ENCODE measurements at regions not wholly inside any gene's neighbourhood (a gene's known extent, or its start where the extent isn't known, plus 50 kb on each side); places are given as distances from the start of the nearest gene placed in this dataset.
A peak's percentile ranks its signal among the peaks of the same experiment; 100 is the strongest.

GRCh38 chr12:24172031-24172772 is 222.7 kb upstream of the SOX5 start:
- Histone ChIP-seq H3K9me3 (replicated peaks in 1 of 2; ENCODE audit: control insufficient read depth in 2 of 2, insufficient read depth in 1 of 2, low read depth in 1 of 2, low read length in 2 of 2) (no peaks in the 10 kb centered on the region), H3K4me2 (ENCODE audit: insufficient read depth, low read length, poor library complexity, severe bottlenecking) (no peak overlapping the region), H3K9ac (ENCODE audit: low read depth, low read length, poor library complexity) (no peak overlapping the region), H3K36me3 (replicated peaks in 1 of 2; ENCODE audit: control insufficient read depth in 2 of 2, insufficient read depth in 2 of 2, low read length in 2 of 2) (no peaks in the 10 kb centered on the region), H3K27me3 (ENCODE audit: control insufficient read depth in 3 of 3, insufficient read depth in 3 of 3, low read depth in 1 of 3, low read length in 3 of 3) (no peaks in the 10 kb centered on the region), H2BK12ac (ENCODE audit: low read length) (no peak overlapping the region), H3K27ac (replicated peaks; ENCODE audit: low read length) (no peak overlapping the region), H4K8ac (ENCODE audit: low read depth, low read length) (no peak overlapping the region), H4K91ac (ENCODE audit: low read depth, low read length, poor library complexity) (no peak overlapping the region), H3K18ac (ENCODE audit: low read length) (no peak overlapping the region), H3K4me3 (ENCODE audit: low read length in 2 of 2) (no peak overlapping the region), H3K79me1 (ENCODE audit: low read depth, low read length) (no peaks in the 10 kb centered on the region), H2AFZ (ENCODE audit: low read length) (no peak overlapping the region), H2BK120ac (ENCODE audit: low read depth, low read length) (no peak overlapping the region), H3K14ac (ENCODE audit: low read length) (no peak overlapping the region), H3K4ac (ENCODE audit: low read length) (no peak overlapping the region), H3K4me1 (ENCODE audit: control insufficient read depth in 2 of 2, insufficient read depth in 1 of 2, low read depth in 1 of 2, low read length in 2 of 2) (no peaks in the 10 kb centered on the region), H3K23ac (ENCODE audit: low read depth, low read length, poor library complexity) (no peak overlapping the region), H2BK15ac (ENCODE audit: low read length) (no peak overlapping the region), H2BK5ac (ENCODE audit: low read length) (no peak overlapping the region), H2AK5ac (ENCODE audit: low read depth, low read length) (no peak overlapping the region)
- DNase-seq (ENCODE audit: low spot score), result no peak
- no CpG with 5 or more reads among the region's 13 CpGs for WGBS, 2 donors (ENCODE audit: extremely low coverage in 2 of 2, insufficient read length in 2 of 2, insufficient replicate concordance in 1 of 2)

DNA sequence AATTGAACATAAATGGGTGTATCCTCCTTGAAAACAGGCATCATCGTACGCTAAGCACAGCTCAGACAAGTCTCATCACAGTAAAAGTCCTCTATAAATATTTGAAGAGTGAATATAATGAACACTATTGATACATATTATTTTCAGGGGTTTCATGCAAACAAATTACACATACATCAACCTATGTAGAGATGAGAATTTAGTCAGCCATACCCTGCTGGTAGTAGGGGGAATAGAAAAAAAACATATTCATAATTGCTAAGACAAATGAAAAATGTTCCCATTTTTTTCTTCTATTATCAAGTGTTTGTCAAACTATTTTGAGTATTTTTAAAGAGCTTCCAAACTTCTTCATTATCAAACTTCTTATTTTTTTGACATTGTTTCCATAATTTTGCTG is 205.6 kb upstream of the SOX5 start:
- Histone ChIP-seq H4K91ac (ENCODE audit: low read depth, low read length, poor library complexity) (no peak overlapping the region), H3K9ac (ENCODE audit: low read depth, low read length, poor library complexity) (no peak overlapping the region), H2AK5ac (ENCODE audit: low read depth, low read length) (no peak overlapping the region), H3K4me2 (ENCODE audit: insufficient read depth, low read length, poor library complexity, severe bottlenecking) (no peak overlapping the region), H2BK15ac (ENCODE audit: low read length) (no peak overlapping the region), H3K36me3 (replicated peaks in 1 of 2; ENCODE audit: control insufficient read depth in 2 of 2, insufficient read depth in 2 of 2, low read length in 2 of 2) (no peaks in the 10 kb centered on the region), H3K27ac (replicated peaks; ENCODE audit: low read length) (no peak overlapping the region), H3K18ac (ENCODE audit: low read length) (no peak overlapping the region), H3K9me3 (replicated peaks in 1 of 2; ENCODE audit: control insufficient read depth in 2 of 2, insufficient read depth in 1 of 2, low read depth in 1 of 2, low read length in 2 of 2) (no peaks in the 10 kb centered on the region), H3K4me1 (ENCODE audit: control insufficient read depth in 2 of 2, insufficient read depth in 1 of 2, low read depth in 1 of 2, low read length in 2 of 2) (peaks cover 0 to 4% of the 10 kb centered on the region in 2 donors), H3K23ac (ENCODE audit: low read depth, low read length, poor library complexity) (no peak overlapping the region), H2BK5ac (ENCODE audit: low read length) (no peak overlapping the region), H3K4me3 (ENCODE audit: low read length in 2 of 2) (no peak overlapping the region), H2AFZ (ENCODE audit: low read length) (no peak overlapping the region), H4K8ac (ENCODE audit: low read depth, low read length) (no peak overlapping the region), H2BK120ac (ENCODE audit: low read depth, low read length) (no peak overlapping the region), H3K27me3 (ENCODE audit: control insufficient read depth in 3 of 3, insufficient read depth in 3 of 3, low read depth in 1 of 3, low read length in 3 of 3) (no peaks in the 10 kb centered on the region), H3K14ac (ENCODE audit: low read length) (no peak overlapping the region), H2BK12ac (ENCODE audit: low read length) (no peak overlapping the region), H3K4ac (ENCODE audit: low read length) (no peak overlapping the region), H3K79me1 (ENCODE audit: low read depth, low read length) (no peaks in the 10 kb centered on the region)
- WGBS, 2 donors (ENCODE audit: extremely low coverage in 2 of 2, insufficient read length in 2 of 2, insufficient replicate concordance in 1 of 2), result no CpG with 5 or more reads among the region's 2 CpGs
- DNase-seq (ENCODE audit: low spot score), result no peak

GRCh38 chr12:24153079-24153478 is 203.6 kb upstream of the SOX5 start:
- Histone ChIP-seq H2BK120ac (ENCODE audit: low read depth, low read length) (no peak overlapping the region), H2BK5ac (ENCODE audit: low read length) (no peak overlapping the region), H3K18ac (ENCODE audit: low read length) (peak overlapping the region; percentile 57), H3K14ac (ENCODE audit: low read length) (no peak overlapping the region), H2BK12ac (ENCODE audit: low read length) (no peak overlapping the region), H3K4me1 (ENCODE audit: control insufficient read depth in 2 of 2, insufficient read depth in 1 of 2, low read depth in 1 of 2, low read length in 2 of 2) (peaks cover 0 to 4% of the 10 kb centered on the region in 2 donors), H4K91ac (ENCODE audit: low read depth, low read length, poor library complexity) (no peak overlapping the region), H3K4ac (ENCODE audit: low read length) (no peak overlapping the region), H3K4me2 (ENCODE audit: insufficient read depth, low read length, poor library complexity, severe bottlenecking) (no peak overlapping the region), H4K8ac (ENCODE audit: low read depth, low read length) (no peak overlapping the region), H3K36me3 (replicated peaks in 1 of 2; ENCODE audit: control insufficient read depth in 2 of 2, insufficient read depth in 2 of 2, low read length in 2 of 2) (no peaks in the 10 kb centered on the region), H3K27ac (replicated peaks; ENCODE audit: low read length) (no peak overlapping the region), H2BK15ac (ENCODE audit: low read length) (no peak overlapping the region), H3K79me1 (ENCODE audit: low read depth, low read length) (no peaks in the 10 kb centered on the region), H3K27me3 (ENCODE audit: control insufficient read depth in 3 of 3, insufficient read depth in 3 of 3, low read depth in 1 of 3, low read length in 3 of 3) (no peaks in the 10 kb centered on the region), H3K4me3 (ENCODE audit: low read length in 2 of 2) (no peak overlapping the region), H3K23ac (ENCODE audit: low read depth, low read length, poor library complexity) (no peak overlapping the region), H2AK5ac (ENCODE audit: low read depth, low read length) (no peak overlapping the region), H3K9ac (ENCODE audit: low read depth, low read length, poor library complexity) (no peak overlapping the region), H3K9me3 (replicated peaks in 1 of 2; ENCODE audit: control insufficient read depth in 2 of 2, insufficient read depth in 1 of 2, low read depth in 1 of 2, low read length in 2 of 2) (no peaks in the 10 kb centered on the region), H2AFZ (ENCODE audit: low read length) (no peak overlapping the region)
- no peak for DNase-seq (ENCODE audit: low spot score)
- no CpG with 5 or more reads among the region's 2 CpGs for WGBS, 2 donors (ENCODE audit: extremely low coverage in 2 of 2, insufficient read length in 2 of 2, insufficient replicate concordance in 1 of 2)

DNA sequence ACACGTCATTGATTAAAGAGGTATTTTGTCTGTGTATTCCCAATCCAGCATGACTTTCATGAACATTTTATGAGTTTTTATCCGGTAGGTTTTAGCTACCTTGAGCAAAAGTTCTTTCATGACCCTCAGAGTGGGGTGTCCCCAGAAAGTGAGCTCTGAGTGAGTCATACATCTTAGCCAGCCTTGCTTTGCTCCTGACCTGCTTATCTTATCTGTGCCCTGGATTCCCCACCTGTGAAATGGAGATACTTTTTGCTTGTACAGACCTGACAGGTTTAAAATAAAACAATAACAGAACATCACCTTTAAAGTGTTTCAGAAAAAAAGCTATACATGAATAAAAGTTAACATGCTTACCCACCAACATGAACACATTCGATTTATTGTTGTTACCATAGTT is 202.8 kb upstream of the SOX5 start:
- Histone ChIP-seq H3K14ac (ENCODE audit: low read length) (no peak overlapping the region), H4K8ac (ENCODE audit: low read depth, low read length) (no peak overlapping the region), H3K9ac (ENCODE audit: low read depth, low read length, poor library complexity) (no peak overlapping the region), H2BK12ac (ENCODE audit: low read length) (no peak overlapping the region), H3K9me3 (replicated peaks in 1 of 2; ENCODE audit: control insufficient read depth in 2 of 2, insufficient read depth in 1 of 2, low read depth in 1 of 2, low read length in 2 of 2) (no peaks in the 10 kb centered on the region), H2AK5ac (ENCODE audit: low read depth, low read length) (no peak overlapping the region), H2BK15ac (ENCODE audit: low read length) (no peak overlapping the region), H3K4me3 (ENCODE audit: low read length in 2 of 2) (no peak overlapping the region), H2BK5ac (ENCODE audit: low read length) (no peak overlapping the region), H3K27ac (replicated peaks; ENCODE audit: low read length) (no peak overlapping the region), H3K4ac (ENCODE audit: low read length) (no peak overlapping the region), H3K23ac (ENCODE audit: low read depth, low read length, poor library complexity) (no peak overlapping the region), H3K4me2 (ENCODE audit: insufficient read depth, low read length, poor library complexity, severe bottlenecking) (no peak overlapping the region), H3K27me3 (ENCODE audit: control insufficient read depth in 3 of 3, insufficient read depth in 3 of 3, low read depth in 1 of 3, low read length in 3 of 3) (no peaks in the 10 kb centered on the region), H2BK120ac (ENCODE audit: low read depth, low read length) (no peak overlapping the region), H3K18ac (ENCODE audit: low read length) (no peak overlapping the region), H2AFZ (ENCODE audit: low read length) (no peak overlapping the region), H3K4me1 (ENCODE audit: control insufficient read depth in 2 of 2, insufficient read depth in 1 of 2, low read depth in 1 of 2, low read length in 2 of 2) (peaks cover 0 to 4% of the 10 kb centered on the region in 2 donors), H3K36me3 (replicated peaks in 1 of 2; ENCODE audit: control insufficient read depth in 2 of 2, insufficient read depth in 2 of 2, low read length in 2 of 2) (no peaks in the 10 kb centered on the region), H3K79me1 (ENCODE audit: low read depth, low read length) (no peaks in the 10 kb centered on the region), H4K91ac (ENCODE audit: low read depth, low read length, poor library complexity) (no peak overlapping the region)
- whole genome bisulfite sequencing, 2 donors (ENCODE audit: extremely low coverage in 2 of 2, insufficient read length in 2 of 2, insufficient replicate concordance in 1 of 2), result no CpG with 5 or more reads among the region's 3 CpGs
- no peak for DNase-seq (ENCODE audit: low spot score)
